IMR-90 (cell line): ENCODE measurements at regions not wholly inside any gene's neighbourhood (a gene's known extent, or its start where the extent isn't known, plus 50 kb on each side); places are given as distances from the start of the nearest gene placed in this dataset.

ENCODE experiments used
- ATAC-seq: fragments of 200-7000 bp; cut with Tn5 transposase; 2 replicates; pipeline ENCODE4 v1.9.1; 2020; ENCODE audit warnings: low read depth, mild to moderate bottlenecking, moderate library complexity
- BruUV-seq: library from RNA; stranded (reverse); fragments of 400-500 nt; replicated peaks from 2 replicates; lab custom pipeline; 2021; lab: Mats Ljungman, UMichigan
- CTCF ChIA-PET: fragments of 300-600 bp; formaldehyde crosslinking; extraction: SDS; loops from one replicate; lab custom pipeline; 2021; ENCODE audit warnings: antibody characterized with exemption; lab: Yijun Ruan, JAX
- POLR2A ChIA-PET: fragments of 300-600 bp; sonication (Branson Sonifier 250); formaldehyde crosslinking; loops from one replicate; lab custom pipeline; 2022; ENCODE audit warnings: antibody characterized with exemption; ENCODE audit not compliant: unreplicated experiment; lab: Charles Lee
- DNase-seq: peaks from one replicate; pipeline ENCODE4 v3.0.0; 2013
- H2AFZ ChIP-seq: replicated peaks from 2 replicates; pipeline ENCODE3; 2013; ENCODE audit warnings: low read length, mild to moderate bottlenecking; ENCODE audit not compliant: poor library complexity
- H2AK5ac ChIP-seq: 2 replicates; pipeline ENCODE4 v1.6.1; 2013; ENCODE audit warnings: low read depth, low read length, inconsistent platforms
- H2AK9ac ChIP-seq: replicated peaks from 2 replicates; pipeline ENCODE3; 2013; ENCODE audit warnings: mild to moderate bottlenecking, low read depth, low read length, moderate library complexity; ENCODE audit not compliant: poor library complexity
- H2BK120ac ChIP-seq: 2 replicates; pipeline ENCODE4 v1.6.1; 2013; ENCODE audit warnings: low read depth, low read length, inconsistent platforms
- H2BK15ac ChIP-seq: 3 replicates; pipeline ENCODE4 v1.6.1; 2013; ENCODE audit warnings: low read depth, low read length, inconsistent platforms
- H2BK20ac ChIP-seq: 2 replicates; pipeline ENCODE4 v1.6.1; 2013; ENCODE audit warnings: low read depth, mild to moderate bottlenecking, inconsistent platforms, low read length, moderate library complexity
- H2BK5ac ChIP-seq: 2 replicates; pipeline ENCODE4 v1.6.1; 2013; ENCODE audit warnings: mild to moderate bottlenecking, low read depth, low read length, inconsistent platforms; ENCODE audit not compliant: poor library complexity, severe bottlenecking
- H3K14ac ChIP-seq: replicated peaks from 2 replicates; pipeline ENCODE4 v1.6.1; 2013; ENCODE audit warnings: low read depth, low read length, inconsistent platforms
- H3K18ac ChIP-seq: 2 replicates; pipeline ENCODE4 v1.6.1; 2013; ENCODE audit warnings: low read depth, low read length, control low read depth
- H3K23ac ChIP-seq: 2 replicates; pipeline ENCODE4 v1.6.1; 2013; ENCODE audit warnings: low read depth, low read length, inconsistent platforms
- H3K27ac ChIP-seq: 2 replicates; pipeline ENCODE4 v1.5.1; 2013; ENCODE audit warnings: mild to moderate bottlenecking, control low read depth, low read length; ENCODE audit not compliant: insufficient read depth
- H3K27me3 ChIP-seq: 2 replicates; pipeline ENCODE4 v1.6.1; 2013; ENCODE audit warnings: low read length; ENCODE audit not compliant: control insufficient read depth, insufficient read depth
- H3K36me3 ChIP-seq: 2 replicates; pipeline ENCODE4 v1.6.1; 2013; ENCODE audit warnings: low read length, mixed read lengths; ENCODE audit not compliant: control insufficient read depth, insufficient read depth
- H3K4ac ChIP-seq: 2 replicates; pipeline ENCODE4 v1.6.1; 2013; ENCODE audit warnings: low read depth, low read length, inconsistent platforms
- H3K4me1 ChIP-seq: 2 replicates; pipeline ENCODE4 v1.6.1; 2013; ENCODE audit warnings: low read length, mixed read lengths; ENCODE audit not compliant: control insufficient read depth, insufficient read depth
- H3K4me2 ChIP-seq: 2 replicates; pipeline ENCODE4 v1.6.1; 2013; ENCODE audit warnings: low read depth, mild to moderate bottlenecking, control low read depth, low read length, moderate library complexity
- H3K4me3 ChIP-seq: 2 replicates; pipeline ENCODE4 v1.5.1; 2013; ENCODE audit warnings: low read depth, mild to moderate bottlenecking, control low read depth, low read length, moderate library complexity; ENCODE audit not compliant: insufficient read depth
- H3K56ac ChIP-seq: 2 replicates; pipeline ENCODE4 v1.6.1; 2013; ENCODE audit warnings: low read length, inconsistent platforms; ENCODE audit not compliant: insufficient read depth; ENCODE audit errors: extremely low read depth
- H3K79me1 ChIP-seq, 2 experiments: 2 replicates each; pipeline ENCODE4 v1.6.1; 2013; ENCODE audit warnings: low read length in 2 of 2, inconsistent platforms in 1 of 2, low read depth in 1 of 2
- H3K9ac ChIP-seq: 2 replicates; pipeline ENCODE4 v1.6.1; 2013; ENCODE audit warnings: low read depth, low read length, control low read depth
- H3K9me1 ChIP-seq: 2 replicates; pipeline ENCODE4 v1.6.1; 2013; ENCODE audit warnings: low read length, inconsistent platforms; ENCODE audit not compliant: insufficient read depth
- H3K9me3 ChIP-seq: 2 replicates; pipeline ENCODE4 v1.6.1; 2013; ENCODE audit warnings: low read length; ENCODE audit not compliant: control insufficient read depth, insufficient read depth
- H4K20me1 ChIP-seq: 2 replicates; pipeline ENCODE4 v1.6.1; 2013; ENCODE audit warnings: low read length, inconsistent platforms; ENCODE audit not compliant: insufficient read depth
- H4K5ac ChIP-seq: 2 replicates; pipeline ENCODE4 v1.6.1; 2013; ENCODE audit warnings: mild to moderate bottlenecking, low read depth, low read length, control low read depth
- H4K8ac ChIP-seq, 2 experiments: 2 replicates each; pipeline ENCODE4 v1.6.1; 2013; ENCODE audit warnings: low read depth in 2 of 2, low read length in 2 of 2, control low read depth in 1 of 2, inconsistent platforms in 1 of 2
- H4K91ac ChIP-seq: 2 replicates; pipeline ENCODE4 v1.6.1; 2013; ENCODE audit warnings: low read depth, low read length, inconsistent platforms; ENCODE audit not compliant: insufficient read depth
- CEBPB ChIP-seq: IDR thresholded peaks from 2 replicates; pipeline ENCODE4 v1.6.1; 2012; ENCODE audit warnings: low read depth, low read length, improper control_type of control experiment
- ELK1 ChIP-seq: fragments of 150-350 bp; IDR thresholded peaks from 2 replicates; pipeline ENCODE4 v1.6.1; 2016; ENCODE audit warnings: low read depth, mild to moderate bottlenecking, low read length, moderate library complexity, borderline replicate concordance
- FOS ChIP-seq: fragments of 150-350 bp; IDR thresholded peaks from 2 replicates; pipeline ENCODE4 v1.6.1; 2016; ENCODE audit warnings: low read depth, low read length
- MAFK ChIP-seq: IDR thresholded peaks from 2 replicates; pipeline ENCODE4 v1.6.1; 2012; ENCODE audit warnings: low read depth, low read length, improper control_type of control experiment
- MAZ ChIP-seq: IDR thresholded peaks from 2 replicates; pipeline ENCODE4 v1.6.1; 2012; ENCODE audit warnings: low read depth, mild to moderate bottlenecking, low read length, improper control_type of control experiment, moderate library complexity, borderline replicate concordance
- NFE2L2 ChIP-seq: fragments of 150-350 bp; IDR thresholded peaks from 2 replicates; pipeline ENCODE4 v1.6.1; 2016; ENCODE audit warnings: low read depth, mild to moderate bottlenecking, low read length
- POLR2A ChIP-seq: IDR thresholded peaks from 2 replicates; pipeline ENCODE4 v1.6.1; 2012; ENCODE audit warnings: mild to moderate bottlenecking, low read depth, low read length
- RAD21 ChIP-seq: IDR thresholded peaks from 2 replicates; pipeline ENCODE4 v1.6.1; 2012; ENCODE audit warnings: low read length, improper control_type of control experiment
- RCOR1 ChIP-seq: IDR thresholded peaks from 2 replicates; pipeline ENCODE4 v1.6.1; 2012; ENCODE audit warnings: mild to moderate bottlenecking, low read length, improper control_type of control experiment; ENCODE audit not compliant: insufficient replicate concordance
- RFX5 ChIP-seq: IDR thresholded peaks from 2 replicates; pipeline ENCODE4 v1.8.0; 2012; ENCODE audit warnings: low read depth, mild to moderate bottlenecking, low read length, moderate library complexity
- SMC3 ChIP-seq: fragments of 150-350 bp; IDR thresholded peaks from 2 replicates; pipeline ENCODE4 v1.6.1; 2016; ENCODE audit warnings: low read depth, mild to moderate bottlenecking, antibody characterized with exemption, low read length, moderate library complexity
- USF2 ChIP-seq: fragments of 150-350 bp; IDR thresholded peaks from 2 replicates; pipeline ENCODE4 v1.6.1; 2017; ENCODE audit warnings: mild to moderate bottlenecking, antibody characterized with exemption, low read length, low read depth
- WGBS, 2 experiments: methylation state at CpG; one replicate each; pipeline versions ENCODE4 v1.1.5 to v1.1.7; 2013; ENCODE audit warnings: missing lambda C conversion rate in 2 of 2; ENCODE audit not compliant: insufficient read length in 1 of 2; ENCODE audit errors: extremely low coverage in 2 of 2; 5-methylcytosine and 5-hydroxymethylcytosine counted together
- dilution Hi-C: fragments of 300-500 bp; cut with HindIII; formaldehyde crosslinking; loops from one replicate; pipeline ENCODE4 v1.14.3; 2018; ENCODE audit warnings: low sequenced_read_pairs; ENCODE audit not compliant: unreplicated experiment
- in situ Hi-C: fragments of 300-500 bp; cut with MboI; formaldehyde crosslinking; loops from 3 replicates; pipeline ENCODE4 v1.14.3; 2019; ENCODE audit warnings: low sequenced_read_pairs, inconsistent platforms, mixed read lengths
- intact Hi-C: fragments of 100-400 bp; cut with micrococcal nuclease; formaldehyde crosslinking; loops from 2 replicates; pipeline ENCODE4 v1.10.0; 2022
- TF ChIP-seq, protein P1 (sequence below): conservative IDR thresholded peaks from 2 replicates; pipeline ENCODE4 v1.5.1; 2012; ENCODE audit warnings: mild to moderate bottlenecking, low read depth, low read length, improper control_type of control experiment

- CTCF ChIA-PET = no interaction called here
- DNase-seq = no peak
Measured at GRCh38 chr16:26211542-26211941, 519.8 kb downstream of the HS3ST4 start.

More at GRCh38 chr16:26211542-26211941, 519.8 kb downstream of the HS3ST4 start:
- POLR2A ChIA-PET = no interaction called here
- no peak overlapping the region for H2AK5ac ChIP-seq
- WGBS, 2 experiments = no CpG with 5 or more reads among the region's 4 CpGs
- ATAC-seq = no peak
- no peak overlapping the region for H2BK120ac ChIP-seq
- H3K9me3 ChIP-seq = peaks cover 6% of the 10 kb centered on the region; the same call in 1 of the 2 replicates
- H3K36me3 ChIP-seq = no peaks in the 10 kb centered on the region
- intact Hi-C loops = no loop called here
- H4K8ac ChIP-seq = no peak overlapping the region
- H2BK15ac ChIP-seq = no peak overlapping the region
- H3K4me1 ChIP-seq = no peaks in the 10 kb centered on the region
- TF ChIP-seq SMC3 (no peak), CEBPB (no peak), RAD21 (no peak), USF2 (no peak), MAFK (no peak), ELK1 (no peak), POLR2A (no peak), NFE2L2 (no peak), RFX5 (no peak), MAZ (no peak), RCOR1 (no peak), FOS (no peak)
- TF ChIP-seq, protein P1, sequence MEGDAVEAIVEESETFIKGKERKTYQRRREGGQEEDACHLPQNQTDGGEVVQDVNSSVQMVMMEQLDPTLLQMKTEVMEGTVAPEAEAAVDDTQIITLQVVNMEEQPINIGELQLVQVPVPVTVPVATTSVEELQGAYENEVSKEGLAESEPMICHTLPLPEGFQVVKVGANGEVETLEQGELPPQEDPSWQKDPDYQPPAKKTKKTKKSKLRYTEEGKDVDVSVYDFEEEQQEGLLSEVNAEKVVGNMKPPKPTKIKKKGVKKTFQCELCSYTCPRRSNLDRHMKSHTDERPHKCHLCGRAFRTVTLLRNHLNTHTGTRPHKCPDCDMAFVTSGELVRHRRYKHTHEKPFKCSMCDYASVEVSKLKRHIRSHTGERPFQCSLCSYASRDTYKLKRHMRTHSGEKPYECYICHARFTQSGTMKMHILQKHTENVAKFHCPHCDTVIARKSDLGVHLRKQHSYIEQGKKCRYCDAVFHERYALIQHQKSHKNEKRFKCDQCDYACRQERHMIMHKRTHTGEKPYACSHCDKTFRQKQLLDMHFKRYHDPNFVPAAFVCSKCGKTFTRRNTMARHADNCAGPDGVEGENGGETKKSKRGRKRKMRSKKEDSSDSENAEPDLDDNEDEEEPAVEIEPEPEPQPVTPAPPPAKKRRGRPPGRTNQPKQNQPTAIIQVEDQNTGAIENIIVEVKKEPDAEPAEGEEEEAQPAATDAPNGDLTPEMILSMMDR = no peak
- H3K56ac ChIP-seq = no peak overlapping the region
- no peaks in the 10 kb centered on the region for H3K9me1 ChIP-seq
- H3K79me1 ChIP-seq = no peaks in the 10 kb centered on the region
- H3K23ac ChIP-seq = no peak overlapping the region
- H2AK9ac ChIP-seq = no peak overlapping the region
- no peak overlapping the region for H3K9ac ChIP-seq
- H3K4ac ChIP-seq = no peak overlapping the region
- no peak overlapping the region for H3K4me2 ChIP-seq
- H4K91ac ChIP-seq = no peak overlapping the region
- H2AFZ ChIP-seq = no peak overlapping the region
- dilution Hi-C loops = no loop called here
- H4K5ac ChIP-seq = no peak overlapping the region
- no peak overlapping the region for H2BK5ac ChIP-seq
- H2BK20ac ChIP-seq = no peak overlapping the region
- H3K27ac ChIP-seq = no peak overlapping the region
- in situ Hi-C loops = no loop called here
- BruUV-seq = no TSS peak
- H4K20me1 ChIP-seq = no peaks in the 10 kb centered on the region
- no peak overlapping the region for H3K14ac ChIP-seq
- H3K18ac ChIP-seq = no peak overlapping the region
- no peak overlapping the region for H3K4me3 ChIP-seq
- no peaks in the 10 kb centered on the region for H3K27me3 ChIP-seq
